ENCODE measurements at regions not wholly inside any gene's neighbourhood (a gene's known extent, or its start where the extent isn't known, plus 50 kb on each side); places are given as distances from the start of the nearest gene placed in this dataset.

- TF ChIP-seq CTCF (IDR thresholded peaks at IDR 0.05) (no peak), EP300 (IDR thresholded peaks at IDR 0.05) (peak in 2 of 4 donors; percentile 33 to 63), POLR2AphosphoS5 (IDR thresholded peaks at IDR 0.05) (peak; percentile 8 to 12), POLR2A (IDR thresholded peaks at IDR 0.05) (no peak)
Measured at GRCh38 chr9:89862316-89862715, 257.5 kb downstream of the GADD45G start.

Measured in upper lobe of left lung (tissue), 4 donors.